Keratinocyte (primary cell): ENCODE measurements at regions not wholly inside any gene's neighbourhood (a gene's known extent, or its start where the extent isn't known, plus 50 kb on each side); places are given as distances from the start of the nearest gene placed in this dataset.

Experiments
- DNase-seq: peaks from one replicate; pipeline ENCODE4 v3.0.0-alpha.2; 2011; ENCODE audit warnings: low read depth, missing footprints, low spot score
- FAIRE-seq: peaks from 2 replicates; lab custom pipeline; 2011; peaks lifted over from hg19 to GRCh38; lab: Jason Lieb, UNC
- H2AFZ ChIP-seq: 2 replicates; pipeline ENCODE4 v1.6.0; 2012; ENCODE audit warnings: low read length, control low read depth, inconsistent platforms; ENCODE audit not compliant: control insufficient read depth
- H3K27ac ChIP-seq: 2 replicates; pipeline ENCODE4 v1.5.1; 2011; ENCODE audit warnings: low read length; ENCODE audit not compliant: control insufficient read depth, insufficient read depth
- H3K27me3 ChIP-seq: 3 replicates; pipeline ENCODE4 v1.6.0; 2011; ENCODE audit warnings: low read length; ENCODE audit not compliant: control insufficient read depth, insufficient read depth; ENCODE audit errors: extremely low read depth
- H3K36me3 ChIP-seq, 2 experiments: 2 replicates in 1 of 2; 3 replicates in 1 of 2; pipeline ENCODE4 v1.5.1; 2011; ENCODE audit warnings: low read length in 2 of 2, mild to moderate bottlenecking in 1 of 2; ENCODE audit not compliant: control insufficient read depth in 2 of 2, insufficient read depth in 2 of 2; ENCODE audit errors: extremely low read depth in 1 of 2
- H3K4me1 ChIP-seq: 3 replicates; pipeline ENCODE4 v1.5.1; 2011; ENCODE audit warnings: low read length; ENCODE audit not compliant: control insufficient read depth, insufficient read depth; ENCODE audit errors: extremely low read depth
- H3K4me2 ChIP-seq: 3 replicates; pipeline ENCODE4 v1.6.0; 2011; ENCODE audit warnings: low read depth, low read length; ENCODE audit not compliant: control insufficient read depth, insufficient read depth; ENCODE audit errors: extremely low read depth
- H3K4me3 ChIP-seq, 3 experiments: fragments of 200-600 bp in 1 of 3; sonication (generic) in 1 of 3; 2 replicates in 2 of 3; 3 replicates in 1 of 3; pipeline ENCODE4 v1.5.1; 2011 to 2016; ENCODE audit warnings: low read length in 3 of 3, mild to moderate bottlenecking in 3 of 3, control low read depth in 2 of 3, inconsistent platforms in 1 of 3, low read depth in 1 of 3, mixed read lengths in 1 of 3, mixed run types in 1 of 3, moderate library complexity in 1 of 3; ENCODE audit not compliant: control insufficient read depth in 2 of 3, insufficient read depth in 2 of 3; ENCODE audit errors: extremely low read depth in 1 of 3
- H3K79me2 ChIP-seq: 2 replicates; pipeline ENCODE4 v1.6.0; 2012; ENCODE audit warnings: low read length; ENCODE audit not compliant: control insufficient read depth, insufficient read depth
- H3K9ac ChIP-seq: 3 replicates; pipeline ENCODE4 v1.6.0; 2011; ENCODE audit warnings: low read length; ENCODE audit not compliant: control insufficient read depth, insufficient read depth; ENCODE audit errors: extremely low read depth
- H3K9me1 ChIP-seq: 3 replicates; pipeline ENCODE4 v1.6.0; 2011; ENCODE audit warnings: low read length; ENCODE audit not compliant: control insufficient read depth, insufficient read depth; ENCODE audit errors: extremely low read depth
- H3K9me3 ChIP-seq: 2 replicates; pipeline ENCODE4 v1.5.1; 2012; ENCODE audit warnings: low read depth, low read length; ENCODE audit not compliant: control insufficient read depth
- H4K20me1 ChIP-seq: 3 replicates; pipeline ENCODE4 v1.6.0; 2011; ENCODE audit warnings: low read length; ENCODE audit not compliant: control insufficient read depth, insufficient read depth; ENCODE audit errors: extremely low read depth
- CTCF ChIP-seq, 3 experiments: IDR thresholded peaks in 1 of 3; conservative IDR thresholded peaks in 1 of 3; optimal IDR thresholded peaks in 1 of 3; 2 replicates in 2 of 3; 3 replicates in 1 of 3; pipeline versions ENCODE3 to v1.5.1; 2011; ENCODE audit warnings: low read length in 3 of 3, mild to moderate bottlenecking in 3 of 3, moderate library complexity in 2 of 3, control low read depth in 1 of 3, inconsistent platforms in 1 of 3; ENCODE audit not compliant: insufficient read depth in 2 of 3; ENCODE audit errors: extremely low read depth in 1 of 3
- EZH2 ChIP-seq: IDR thresholded peaks from one replicate; pipeline ENCODE4 v1.6.1; 2012; ENCODE audit warnings: inconsistent platforms, mild to moderate bottlenecking, low read length, moderate library complexity
- dilution Hi-C: fragments of 300-500 bp; cut with MboI; formaldehyde crosslinking; loops from one replicate; pipeline ENCODE4 v1.7.0; 2020; ENCODE audit warnings: low sequenced_read_pairs; ENCODE audit not compliant: extremely low pct_ligation_motif_present

- no peaks in the 10 kb centered on the region for H3K9me3 ChIP-seq
- no peak overlapping the region for H3K9ac ChIP-seq
- TF ChIP-seq CTCF (optimal IDR thresholded peaks at IDR 0.05 in 1 of 3, IDR thresholded peaks at IDR 0.05 in 1 of 3, conservative IDR thresholded peaks at IDR 0.05 in 1 of 3; ENCODE audit: extremely low read depth in 1 of 3, insufficient read depth in 2 of 3, low read length in 3 of 3) (no peak), EZH2 (no peak)
- H3K4me1 ChIP-seq: peaks cover 27% of the 10 kb centered on the region
- no peak overlapping the region for H3K4me3 ChIP-seq
- H3K4me2 ChIP-seq: no peak overlapping the region
- dilution Hi-C loops: no loop called here
- no peaks in the 10 kb centered on the region for H3K27me3 ChIP-seq
- no peak for FAIRE-seq
- DNase-seq: no peak
- H2AFZ ChIP-seq: no peak overlapping the region
- no peaks in the 10 kb centered on the region for H3K79me2 ChIP-seq
- H3K27ac ChIP-seq: no peak overlapping the region
- no peaks in the 10 kb centered on the region for H4K20me1 ChIP-seq
- no peaks in the 10 kb centered on the region for H3K9me1 ChIP-seq
- H3K36me3 ChIP-seq: no peaks in the 10 kb centered on the region
Observed at GRCh38 chr13:44240611-44241145, 132.9 kb upstream of the SERP2 start.

- no peak for DNase-seq
- TF ChIP-seq CTCF (optimal IDR thresholded peaks at IDR 0.05 in 1 of 3, IDR thresholded peaks at IDR 0.05 in 1 of 3, conservative IDR thresholded peaks at IDR 0.05 in 1 of 3; ENCODE audit: extremely low read depth in 1 of 3, insufficient read depth in 2 of 3, low read length in 3 of 3) (no peak), EZH2 (no peak)
Observed at GRCh38 chr13:44241638-44242037, 132.0 kb upstream of the SERP2 start.

More at GRCh38 chr13:44241638-44242037, 132.0 kb upstream of the SERP2 start:
- Histone ChIP-seq H2AFZ (no peak overlapping the region), H3K27me3 (no peaks in the 10 kb centered on the region), H3K9ac (no peak overlapping the region), H3K27ac (no peak overlapping the region), H3K4me2 (no peak overlapping the region), H3K9me3 (no peaks in the 10 kb centered on the region), H3K79me2 (no peaks in the 10 kb centered on the region), H3K9me1 (no peaks in the 10 kb centered on the region), H3K4me1 (peaks cover 27% of the 10 kb centered on the region), H3K4me3 (no peak overlapping the region), H4K20me1 (no peaks in the 10 kb centered on the region), H3K36me3 (no peaks in the 10 kb centered on the region)
- dilution Hi-C loops: no loop called here
- FAIRE-seq: no peak
